ENCODE measurements at regions not wholly inside any gene's neighbourhood (a gene's known extent, or its start where the extent isn't known, plus 50 kb on each side); places are given as distances from the start of the nearest gene placed in this dataset.

- TF ChIP-seq POLR2A (IDR thresholded peaks at IDR 0.05) (no peak), CTCF (IDR thresholded peaks at IDR 0.05) (no peak), POLR2AphosphoS5 (IDR thresholded peaks at IDR 0.05; ENCODE audit: insufficient read depth in 1 of 2, low read depth in 1 of 2) (no peak)
These were observed 645.9 kb upstream of the INTU start for GRCh38 chr4:126986828-126987227.
